A549 (cell line): ENCODE measurements at regions not wholly inside any gene's neighbourhood (a gene's known extent, or its start where the extent isn't known, plus 50 kb on each side); places are given as distances from the start of the nearest gene placed in this dataset.

Experiments
- ATAC-seq, 2 experiments: fragments of 200-7000 bp in 1 of 2; fragments of >200 bp in 1 of 2; cut with Nextera tagmentation in 1 of 2; cut with Tn5 transposase in 1 of 2; 3 replicates each; pipeline versions ENCODE4 v1.8.0 to v1.9.1; 2018 to 2020; ENCODE audit warnings: mild to moderate bottlenecking in 1 of 2, moderate library complexity in 1 of 2
- CTCF ChIA-PET: fragments of 300-600 bp; sonication (Branson Sonifier 250); formaldehyde crosslinking; extraction: SDS; loops from one replicate; lab custom pipeline; 2021; ENCODE audit warnings: antibody characterized with exemption, inconsistent platforms; lab: Yijun Ruan, JAX
- POLR2A ChIA-PET: fragments of 350-600 bp; formaldehyde crosslinking; extraction: SDS; loops from one replicate; lab custom pipeline; 2021; ENCODE audit warnings: antibody characterized with exemption, inconsistent platforms; lab: Yijun Ruan, JAX
- DNase-seq, 2 experiments: peaks; one replicate each; pipeline versions ENCODE4 v3.0.0 to v3.0.0-alpha.2; 2011 to 2016; ENCODE audit warnings: low read depth in 1 of 2, low spot score in 1 of 2
- FAIRE-seq: peaks from 2 replicates; lab custom pipeline; 2011; peaks lifted over from hg19 to GRCh38; lab: Jason Lieb, UNC
- H3K27ac ChIP-seq, 2 experiments: fragments of >200 bp; sonication (Bioruptor Twin); formaldehyde crosslinking; 3 replicates each; pipeline ENCODE4 v1.5.1; 2016 to 2017
- H3K4me1 ChIP-seq: fragments of >200 bp; sonication (Bioruptor Twin); formaldehyde crosslinking; 3 replicates; pipeline ENCODE4 v1.6.1; 2016
- H3K4me2 ChIP-seq: fragments of >200 bp; sonication (Bioruptor Twin); formaldehyde crosslinking; 3 replicates; pipeline ENCODE4 v1.6.1; 2016
- H3K4me3 ChIP-seq: fragments of >200 bp; sonication (Bioruptor Twin); formaldehyde crosslinking; 3 replicates; pipeline ENCODE4 v1.5.1; 2016
- H3K9me3 ChIP-seq: fragments of >200 bp; sonication (Bioruptor Twin); formaldehyde crosslinking; 3 replicates; pipeline ENCODE4 v1.6.1; 2016
- CBX2 ChIP-seq: fragments of 200-600 bp; sonication (generic); IDR thresholded peaks from 2 replicates; pipeline ENCODE4 v1.6.1; 2016; ENCODE audit warnings: low read depth, mild to moderate bottlenecking, borderline replicate concordance
- CTCF ChIP-seq: fragments of >200 bp; sonication (Bioruptor Twin); formaldehyde crosslinking; IDR thresholded peaks from 3 replicates; pipeline ENCODE4 v1.5.1; 2016
- E2F6 ChIP-seq: IDR thresholded peaks from 2 replicates; pipeline ENCODE4 v1.6.1; 2012; ENCODE audit warnings: low read depth, borderline replicate concordance
- EHF ChIP-seq: fragments of 250-450 bp; sonication (Bioruptor Pico); IDR thresholded peaks from 2 replicates; pipeline ENCODE4 v1.5.0; 2020; ENCODE audit warnings: mild to moderate bottlenecking
- ELK1 ChIP-seq: fragments of 150-350 bp; IDR thresholded peaks from 2 replicates; pipeline ENCODE4 v1.6.1; 2014; ENCODE audit warnings: low read depth, mild to moderate bottlenecking, low read length
- EP300 ChIP-seq, 2 experiments: fragments of >200 bp; sonication (Bioruptor Twin); formaldehyde crosslinking; IDR thresholded peaks; 2 replicates in 1 of 2; 3 replicates in 1 of 2; pipeline ENCODE4 v1.6.1; 2016 to 2017
- HES2 ChIP-seq: fragments of >200 bp; sonication (Bioruptor Twin); formaldehyde crosslinking; IDR thresholded peaks from 2 replicates; pipeline ENCODE4 v1.6.1; 2016
- HMGXB4 ChIP-seq: fragments of 250-450 bp; sonication (Bioruptor Pico); IDR thresholded peaks from 2 replicates; pipeline ENCODE4 v1.5.0; 2021; ENCODE audit warnings: mild to moderate bottlenecking, moderate library complexity, borderline replicate concordance
- HOXA7 ChIP-seq: fragments of 250-450 bp; sonication (Bioruptor Pico); IDR thresholded peaks from 2 replicates; pipeline ENCODE4 v1.5.0; 2020; ENCODE audit warnings: mild to moderate bottlenecking, moderate library complexity
- KDM1A ChIP-seq: fragments of 200-600 bp; sonication (generic); IDR thresholded peaks from 2 replicates; pipeline ENCODE4 v1.6.1; 2016; ENCODE audit warnings: low read depth, mild to moderate bottlenecking
- MYC ChIP-seq: IDR thresholded peaks from 2 replicates; pipeline ENCODE4 v1.6.1; 2012; ENCODE audit warnings: mild to moderate bottlenecking, inconsistent platforms, low read length, improper control_type of control experiment, borderline replicate concordance
- PBX3 ChIP-seq: IDR thresholded peaks from 2 replicates; pipeline ENCODE4 v1.6.1; 2012
- REST ChIP-seq: fragments of 200-600 bp; sonication (generic); IDR thresholded peaks from 2 replicates; pipeline ENCODE4 v1.6.1; 2016; ENCODE audit warnings: antibody characterized with exemption, mild to moderate bottlenecking, moderate library complexity
- RFX5 ChIP-seq: fragments of 450-650 bp; IDR thresholded peaks from 2 replicates; pipeline ENCODE4 v1.7.1; 2014; ENCODE audit warnings: antibody characterized with exemption, mild to moderate bottlenecking, moderate library complexity
- RNF2 ChIP-seq: fragments of 200-600 bp; sonication (generic); IDR thresholded peaks from 2 replicates; pipeline ENCODE4 v1.6.1; 2016; ENCODE audit warnings: low read depth, mild to moderate bottlenecking, antibody characterized with exemption, moderate library complexity, borderline replicate concordance
- TFCP2L1 ChIP-seq: fragments of 250-450 bp; sonication (Bioruptor Pico); IDR thresholded peaks from 2 replicates; pipeline ENCODE4 v1.5.0; 2021; ENCODE audit warnings: mild to moderate bottlenecking
- USF2 ChIP-seq: fragments of 450-650 bp; IDR thresholded peaks from 2 replicates; pipeline ENCODE4 v1.6.1; 2014; ENCODE audit warnings: antibody characterized with exemption
- WGBS: methylation state at CpG from one replicate; pipeline ENCODE4 v1.1.6; 2017; ENCODE audit errors: missing lambda C conversion rate; 5-methylcytosine and 5-hydroxymethylcytosine counted together

- DNase-seq (no peak), FAIRE-seq (no peak), ATAC-seq (no peak)
- Histone ChIP-seq H3K4me1 (no peaks in the 10 kb centered on the region), H3K4me2 (no peak overlapping the region), H3K4me3 (no peak overlapping the region), H3K27ac (no peak overlapping the region), H3K9me3 (no peaks in the 10 kb centered on the region)
- TF ChIP-seq KDM1A = no peak
- TF ChIP-seq TFCP2L1 (CRISPR knock-in tag) = no peak
- no peak for TF ChIP-seq ELK1
- TF ChIP-seq HES2 = no peak
- TF ChIP-seq EHF = no peak
- TF ChIP-seq CTCF = no peak
- no peak for TF ChIP-seq REST
- no peak for TF ChIP-seq EP300 (IDR thresholded peaks at IDR 0.05)
- no peak for TF ChIP-seq MYC
- no peak for TF ChIP-seq USF2
- TF ChIP-seq RNF2 = no peak
- TF ChIP-seq CBX2 = no peak
- no peak for TF ChIP-seq RFX5
- no peak for TF ChIP-seq HMGXB4 (CRISPR knock-in tag)
- no peak for TF ChIP-seq PBX3
- no peak for TF ChIP-seq HOXA7
- no peak for TF ChIP-seq E2F6
- CTCF ChIA-PET = interaction anchor here (2.3 kb wide), 1 partner anchor 14 kb away, joined by 9 read pairs; no protein-coding TSS in a partner anchor
- POLR2A ChIA-PET = no interaction called here
- 45% methylated on average over 2 of the region's 2 CpGs for WGBS
Observed at GRCh38 chr5:147963436-147963835, 57.1 kb upstream of the C5orf46 start.
